Panc1 (cell line): ENCODE measurements at regions not wholly inside any gene's neighbourhood (a gene's known extent, or its start where the extent isn't known, plus 50 kb on each side); places are given as distances from the start of the nearest gene placed in this dataset.

Experiments
- CTCF ChIP-seq: fragments of 450-650 bp; IDR thresholded peaks from 2 replicates; pipeline ENCODE4 v1.5.1; 2017; ENCODE audit warnings: mild to moderate bottlenecking
- POLR2AphosphoS5 ChIP-seq: IDR thresholded peaks from 2 replicates; pipeline ENCODE4 v1.6.1; 2012; ENCODE audit warnings: mild to moderate bottlenecking, low read depth, low read length, moderate library complexity
- REST ChIP-seq, 2 experiments: IDR thresholded peaks; 2 replicates each; pipeline ENCODE4 v1.6.1; 2011 to 2012; ENCODE audit warnings: low read depth in 2 of 2, control low read depth in 1 of 2, low read length in 1 of 2, mild to moderate bottlenecking in 1 of 2, moderate library complexity in 1 of 2; ENCODE audit not compliant: insufficient read depth in 1 of 2
- SIN3A ChIP-seq: IDR thresholded peaks from 2 replicates; pipeline ENCODE4 v1.6.1; 2012; ENCODE audit warnings: low read depth, mild to moderate bottlenecking, low read length, moderate library complexity, borderline replicate concordance; ENCODE audit not compliant: insufficient read depth
- TCF7L2 ChIP-seq: IDR thresholded peaks from 2 replicates; pipeline ENCODE4 v1.6.1; 2011; ENCODE audit warnings: mild to moderate bottlenecking, low read depth, low read length, inconsistent platforms

GRCh38 chr3:150090877-150091276, 120.2 kb upstream of the PFN2 start:
- TF ChIP-seq POLR2AphosphoS5 (no peak), SIN3A (no peak), CTCF (no peak), REST (IDR thresholded peaks at IDR 0.05; ENCODE audit: insufficient read depth in 1 of 2, low read depth in 2 of 2, low read length in 1 of 2) (no peak), TCF7L2 (no peak)
